CD4-positive, alpha-beta T cell treated with Interleukin-17A for 1 hour (primary cell): ENCODE measurements at regions not wholly inside any gene's neighbourhood (a gene's known extent, or its start where the extent isn't known, plus 50 kb on each side); places are given as distances from the start of the nearest gene placed in this dataset.
"Not testable (repeated sequence)": the region's sequence is repeated elsewhere in the genome, so short reads cannot be mapped to it uniquely, and the experiment has no call there.

Source experiments
- DNase-seq: peaks from one replicate; pipeline ENCODE4 v3.0.0-alpha.2; 2020

GRCh38 chr22:48629631-48630432 lies 1197.8 kb downstream of the BRD1 start:
- no peak for DNase-seq

DNA sequence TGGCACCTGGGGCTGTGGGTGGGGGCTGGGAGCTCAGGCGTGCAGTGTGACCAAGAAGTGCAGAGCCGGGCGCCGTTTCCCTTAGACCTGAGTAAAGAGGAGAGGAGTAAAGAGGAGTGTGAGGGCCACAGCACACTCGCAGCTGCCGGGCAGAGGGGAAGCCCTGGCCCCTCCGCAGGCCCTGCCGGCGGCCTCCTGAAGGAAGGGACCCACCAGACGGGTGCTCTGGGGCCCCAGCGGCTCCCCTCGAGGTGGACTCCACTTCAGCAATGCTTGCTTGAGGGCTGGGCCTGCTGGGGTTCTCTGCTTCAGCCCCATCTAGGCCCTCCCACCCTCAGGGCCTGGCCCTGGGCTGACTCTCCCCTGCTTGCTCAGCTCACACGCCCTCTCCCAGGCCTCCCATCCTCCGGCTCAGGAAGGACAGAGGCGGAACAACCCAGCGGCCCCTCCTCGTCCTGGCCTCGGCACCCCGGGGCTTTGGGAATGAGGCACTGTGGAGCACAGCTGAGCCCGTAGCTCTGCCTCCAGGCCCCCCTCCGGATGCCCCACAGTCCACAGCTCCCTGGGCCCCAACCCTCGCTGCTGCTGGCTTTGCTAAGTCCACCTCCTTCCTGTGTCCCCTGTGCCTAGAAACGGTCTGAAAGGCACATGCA lies 1198.7 kb downstream of the BRD1 start:
- DNase-seq = no peak

- no peak for DNase-seq
Observed at GRCh38 chr22:48627966-48628365, 1199.7 kb downstream of the BRD1 start.

GRCh38 chr22:48627203-48627602 lies 1200.5 kb downstream of the BRD1 start:
- no peak for DNase-seq

DNA sequence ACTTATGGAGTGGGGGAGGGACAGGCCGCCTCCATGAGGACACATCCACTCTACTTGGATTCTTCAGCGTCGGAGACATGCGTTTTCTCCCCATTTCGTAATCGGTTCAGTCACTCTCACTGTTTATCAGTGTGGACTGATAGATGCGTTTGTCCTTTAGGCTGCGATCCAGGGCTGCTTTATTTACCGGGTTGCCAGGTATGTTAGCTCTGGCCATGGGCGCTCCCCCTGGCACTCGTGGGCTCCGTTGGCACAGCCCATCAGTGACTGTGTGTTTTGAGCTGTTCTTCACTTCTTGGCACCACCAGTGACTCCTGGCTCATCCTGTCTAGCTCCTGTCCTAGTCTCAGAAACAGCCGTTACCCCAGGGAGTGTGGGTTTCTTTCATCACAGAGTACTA lies 1203.3 kb downstream of the BRD1 start:
- DNase-seq = no peak

DNA sequence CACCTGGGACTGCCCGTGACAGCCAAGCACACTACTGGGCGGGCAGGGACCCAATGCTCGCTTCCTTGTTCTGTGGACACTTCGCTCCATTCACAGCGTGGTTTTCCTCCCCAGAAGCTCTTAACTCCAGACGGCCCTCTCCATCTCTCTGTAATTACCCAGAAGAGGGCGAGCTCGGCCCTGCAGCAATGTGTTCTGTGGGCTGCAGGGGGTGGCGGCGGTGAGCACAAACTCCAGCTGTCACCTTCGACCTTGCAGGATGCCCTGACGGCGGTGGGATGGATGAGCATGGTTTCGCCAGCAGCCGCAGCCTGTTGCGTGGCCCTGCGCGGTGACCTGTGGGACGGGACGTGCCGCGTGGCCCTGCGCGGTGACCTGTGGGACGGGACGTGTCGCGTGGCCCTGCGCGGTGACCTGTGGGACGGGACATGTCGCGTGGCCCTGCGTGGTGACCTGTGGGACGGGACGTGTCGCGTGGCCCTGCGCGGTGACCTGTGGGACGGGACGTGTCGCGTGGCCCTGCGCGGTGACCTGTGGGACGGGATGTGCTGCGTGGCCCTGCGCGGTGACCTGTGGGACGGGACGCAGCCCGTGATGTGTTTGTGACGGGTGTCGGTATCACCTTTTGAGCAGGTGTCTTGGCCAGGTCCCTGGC lies 1204.7 kb downstream of the BRD1 start:
- no peak for DNase-seq

DNA sequence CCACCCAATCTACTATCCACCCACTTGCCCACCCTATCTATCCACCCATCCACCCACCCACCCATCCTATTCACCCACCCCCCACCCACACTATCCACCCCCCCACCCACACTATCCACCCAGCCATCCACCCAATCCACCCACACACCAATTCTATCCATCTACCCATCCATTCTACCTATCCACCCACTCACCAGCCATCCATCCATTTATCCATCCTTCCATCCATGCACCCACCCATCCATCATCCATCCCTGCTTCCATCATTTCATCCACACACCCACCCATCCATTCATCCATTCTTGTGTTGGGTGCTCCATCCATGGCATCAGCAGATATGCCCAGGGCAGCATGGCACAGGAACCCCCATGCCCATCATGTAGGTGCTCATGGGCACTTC lies 1206.6 kb downstream of the BRD1 start:
- no peak for DNase-seq

GRCh38 chr22:48620460-48620859 lies 1207.2 kb downstream of the BRD1 start:
- DNase-seq = not testable (repeated sequence)

DNA sequence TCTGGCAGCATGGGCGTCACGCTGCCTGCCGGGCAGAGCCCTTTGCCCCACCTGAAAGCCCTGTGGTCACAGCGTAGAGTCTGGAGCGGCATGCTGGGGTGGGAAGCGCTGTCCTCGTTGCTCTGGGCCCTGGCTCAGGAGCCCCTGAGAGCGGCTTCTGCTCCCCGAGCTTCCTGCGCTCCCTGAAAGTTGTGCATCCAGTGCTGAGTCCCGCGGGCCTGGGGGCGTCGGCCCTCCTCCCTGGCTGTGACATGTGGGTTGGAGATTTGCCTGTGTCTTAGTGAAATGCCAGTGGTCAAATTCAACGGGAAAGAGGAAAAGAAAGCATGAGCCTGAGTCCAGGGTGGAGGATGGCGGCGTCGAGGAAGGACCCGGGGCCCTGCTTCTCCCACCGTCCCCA lies 1208.0 kb downstream of the BRD1 start:
- no peak for DNase-seq

- no peak for DNase-seq
Observed at GRCh38 chr22:48618326-48618725, 1209.3 kb downstream of the BRD1 start.

GRCh38 chr22:48616656-48617055 lies 1211.0 kb downstream of the BRD1 start:
- no peak for DNase-seq

DNA sequence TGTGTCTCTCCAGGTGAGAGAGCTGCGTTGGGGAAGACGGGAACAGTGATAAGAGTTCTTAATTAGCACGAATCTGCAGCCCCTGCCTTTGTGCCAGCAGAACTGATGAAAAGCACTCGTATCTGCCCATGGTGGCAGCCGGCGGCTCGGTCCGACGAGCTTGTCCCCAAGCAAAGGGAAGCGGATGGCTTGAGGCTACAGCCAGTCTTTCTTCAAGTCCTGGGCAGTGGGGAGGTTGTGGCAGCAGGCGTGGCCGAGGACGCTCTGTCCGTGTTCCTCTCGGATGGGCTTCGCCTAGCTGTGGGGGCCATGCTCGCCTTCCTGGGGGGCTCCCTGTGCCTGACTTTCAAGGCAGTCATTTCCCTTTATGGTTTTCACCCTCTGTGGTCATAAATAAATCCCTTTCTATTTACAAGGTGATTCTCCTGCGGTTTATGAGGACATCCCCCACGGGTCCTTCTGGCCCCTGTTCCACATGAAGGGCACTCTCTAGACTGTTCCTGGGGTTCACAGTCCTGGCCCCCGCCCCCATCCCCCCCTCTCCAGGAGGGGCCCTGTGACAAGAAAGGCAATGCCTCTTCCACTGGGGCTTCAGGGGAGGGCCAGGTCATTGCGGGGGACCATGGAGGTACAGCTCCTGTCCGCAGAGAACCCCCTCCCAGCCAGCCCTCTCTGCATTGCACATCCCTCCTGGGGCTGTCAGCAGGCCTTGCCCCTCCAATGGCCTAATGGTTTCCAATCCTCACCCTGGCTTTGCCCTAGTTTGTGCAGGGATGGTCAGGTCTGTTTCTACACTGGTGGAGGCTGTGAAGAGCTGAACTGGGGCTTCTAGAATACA lies 1212.3 kb downstream of the BRD1 start:
- no peak for DNase-seq

- DNase-seq = no peak
Observed at GRCh38 chr22:48613566-48614200, 1214.0 kb downstream of the BRD1 start.

DNA sequence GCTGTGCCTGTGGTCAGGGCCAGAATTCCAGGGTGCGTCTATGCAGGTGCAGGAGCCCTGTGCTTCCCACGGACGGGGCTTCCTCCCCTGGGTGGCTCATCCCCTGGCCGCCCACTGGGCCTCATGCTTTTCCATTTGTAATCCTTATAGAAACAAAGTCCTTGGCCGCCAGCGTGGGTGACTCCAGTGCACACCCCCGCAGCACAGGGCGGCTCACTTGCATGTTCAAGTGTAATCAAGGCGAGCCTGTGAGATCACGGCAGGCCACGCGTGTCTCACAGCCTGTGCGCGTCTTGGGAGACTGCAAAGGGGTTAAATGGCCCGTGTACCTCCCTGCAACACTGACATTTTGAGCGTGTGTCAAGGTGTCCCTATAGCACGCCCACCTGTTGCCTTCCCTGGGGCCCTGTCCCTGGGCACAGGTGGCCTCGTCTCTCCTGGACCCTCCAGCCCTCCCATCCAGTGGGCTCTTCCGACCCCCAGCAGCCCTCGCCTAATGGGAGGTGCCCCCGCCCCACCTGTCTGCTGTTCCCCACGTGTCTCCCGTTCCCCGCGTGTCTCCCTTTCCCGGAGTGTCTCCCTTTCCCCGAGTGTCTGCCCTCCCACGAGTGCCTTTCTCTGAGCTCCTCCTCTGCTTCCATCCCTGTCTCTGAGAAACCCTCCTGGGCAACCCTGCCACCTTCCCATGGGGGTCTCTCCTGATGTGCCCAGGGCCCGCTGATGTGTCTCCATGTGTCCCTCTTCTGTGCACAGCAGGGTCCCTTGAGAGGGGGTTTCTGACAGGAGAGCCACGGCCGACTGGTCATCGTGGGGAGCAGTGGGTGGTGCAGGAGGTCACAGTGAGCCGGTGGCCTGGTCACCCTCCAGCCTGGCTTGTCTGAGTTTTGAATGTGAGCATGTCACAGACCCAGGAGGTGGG lies 1215.3 kb downstream of the BRD1 start:
- DNase-seq = no peak

DNA sequence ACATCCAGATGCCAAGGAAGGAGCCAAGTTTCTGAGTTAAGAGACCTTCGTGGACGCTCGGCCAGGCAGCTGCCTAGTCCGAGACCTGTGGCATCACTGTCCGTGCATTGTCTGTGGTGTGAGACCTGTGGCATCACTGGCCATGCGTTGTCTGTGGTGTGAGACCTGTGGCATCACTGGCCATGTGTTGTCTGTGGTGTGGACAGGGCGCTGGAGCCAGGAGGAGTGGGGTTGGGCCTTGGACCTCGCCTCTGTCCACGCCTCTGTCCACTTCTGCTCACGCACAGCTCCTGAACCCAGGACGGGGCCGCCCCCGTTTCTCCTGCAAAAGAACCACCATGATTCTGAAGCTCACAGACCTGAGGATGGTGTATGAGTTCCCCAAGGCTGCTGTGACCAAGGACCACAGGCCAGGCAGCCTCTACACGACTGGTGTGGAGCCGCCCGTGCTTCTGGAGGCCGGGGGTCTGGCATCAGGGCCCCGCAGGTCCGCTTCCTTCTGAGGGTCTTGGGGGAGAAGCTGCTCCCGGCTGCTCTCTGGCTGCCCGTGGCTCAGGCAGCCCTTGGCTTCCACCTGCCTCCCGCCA lies 1218.3 kb downstream of the BRD1 start:
- DNase-seq = no peak

DNA sequence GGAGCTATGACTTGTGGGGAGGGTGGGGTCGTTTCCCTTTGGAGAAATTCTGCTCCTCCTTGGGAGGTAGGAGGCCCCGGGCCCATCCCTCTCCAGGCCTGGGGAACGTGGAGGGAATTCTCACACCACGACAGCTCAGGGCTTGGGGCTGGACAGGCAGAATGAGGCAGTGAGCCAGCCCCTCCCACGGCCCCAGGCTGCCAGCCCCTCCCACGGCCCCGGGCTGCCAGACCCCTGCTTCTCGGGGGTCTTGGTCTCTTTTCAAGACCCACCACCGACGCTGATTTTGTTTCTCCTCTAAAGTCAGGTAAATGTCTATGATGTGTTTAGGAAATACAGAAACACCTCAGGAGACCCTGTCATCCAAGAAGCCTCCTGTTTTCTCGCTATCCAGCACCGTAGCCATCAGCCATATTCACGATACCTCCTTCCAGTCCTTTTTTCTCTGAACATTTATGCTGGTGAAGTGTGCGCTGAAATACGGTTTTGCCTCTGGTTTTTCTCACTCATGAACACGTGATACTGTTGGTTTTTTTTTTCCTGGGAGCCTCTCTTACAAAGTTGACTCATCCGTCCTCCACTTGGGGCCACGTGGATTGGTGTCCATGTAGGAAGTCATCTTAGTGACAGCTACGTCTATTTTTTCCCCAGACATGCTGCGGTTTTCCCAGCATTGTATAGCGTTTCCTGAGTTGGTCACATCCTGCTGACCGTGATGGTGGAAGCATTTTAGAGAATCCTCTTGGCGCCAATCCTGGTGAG lies 1219.6 kb downstream of the BRD1 start:
- no peak for DNase-seq

DNA sequence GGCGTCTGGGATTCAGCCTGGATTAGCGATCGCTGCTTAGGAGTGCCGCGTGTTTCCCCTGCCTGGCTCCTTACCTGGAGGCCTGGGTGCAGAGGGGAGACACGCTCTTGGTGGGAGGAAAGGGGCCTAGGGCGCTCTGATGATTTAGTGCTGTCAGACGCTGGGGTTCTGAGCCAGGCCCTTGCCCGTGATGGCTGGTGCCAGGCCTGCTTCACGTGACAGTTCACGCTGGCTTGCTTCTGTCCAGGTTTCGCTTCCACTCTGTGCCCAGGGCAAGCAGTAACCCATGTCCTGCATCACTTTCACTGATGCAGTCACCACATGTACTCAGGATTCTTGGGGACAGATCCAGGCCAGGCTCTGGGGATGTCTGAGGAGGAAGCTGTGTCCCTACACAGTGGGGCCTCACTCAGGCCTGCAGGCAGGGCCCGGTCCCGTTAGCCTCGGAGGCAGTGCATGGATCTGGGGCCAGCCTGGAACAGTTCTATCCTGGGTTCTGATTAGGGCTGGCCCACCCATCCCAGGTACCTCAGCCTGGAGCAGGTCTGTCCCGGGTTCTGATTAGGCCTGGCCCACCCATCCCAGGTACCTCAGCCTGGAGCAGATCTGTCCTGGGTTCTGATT lies 1220.9 kb downstream of the BRD1 start:
- no peak for DNase-seq

GRCh38 chr22:48605856-48606481 lies 1221.7 kb downstream of the BRD1 start:
- DNase-seq = no peak

DNA sequence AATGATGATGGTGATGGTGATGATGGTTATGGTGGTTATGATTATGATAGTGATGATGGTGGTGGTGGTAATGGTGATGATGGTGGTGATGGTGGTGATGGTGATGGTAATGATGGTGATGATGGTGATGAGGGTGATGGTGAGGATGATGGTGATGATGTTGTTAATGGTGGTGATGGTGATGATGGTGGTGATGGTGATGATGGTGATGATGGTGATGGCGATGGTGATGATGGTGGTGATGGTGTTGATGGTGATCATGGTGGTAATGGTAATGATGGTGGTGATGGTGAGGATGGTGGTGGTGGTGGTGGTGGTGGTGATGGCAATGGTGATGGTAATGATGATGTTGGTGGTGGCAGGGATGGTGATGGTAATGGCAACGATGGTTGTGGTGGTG lies 1222.5 kb downstream of the BRD1 start:
- DNase-seq = no peak
